ENCODE measurements at regions not wholly inside any gene's neighbourhood (a gene's known extent, or its start where the extent isn't known, plus 50 kb on each side); places are given as distances from the start of the nearest gene placed in this dataset.

GRCh38 chrX:138908577-138908976 is 197.1 kb upstream of the FGF13 start:
- TF ChIP-seq REST (IDR thresholded peaks at IDR 0.05; ENCODE audit: low read depth), result no peak
- TF ChIP-seq CTCF (IDR thresholded peaks at IDR 0.05 in 2 of 3, conservative IDR thresholded peaks at IDR 0.05 in 1 of 3; ENCODE audit: borderline replicate concordance in 1 of 3, insufficient read depth in 1 of 3, low read depth in 2 of 3, low read length in 2 of 3), result no peak
- no peak for TF ChIP-seq YY1 (IDR thresholded peaks at IDR 0.05; ENCODE audit: extremely low read depth, insufficient replicate concordance, low read depth, low read length)
- no peak for TF ChIP-seq ZFX (IDR thresholded peaks at IDR 0.05)
- TF ChIP-seq JUND (IDR thresholded peaks at IDR 0.05), result no peak
- no peak for TF ChIP-seq RAD21 (IDR thresholded peaks at IDR 0.05; ENCODE audit: low read depth)
- no peak for TF ChIP-seq ZNF274 (IDR thresholded peaks at IDR 0.05; ENCODE audit: low read depth, low read length)

Data from HCT116 (cell line).